Erythroblast (primary cell): ENCODE measurements at regions not wholly inside any gene's neighbourhood (a gene's known extent, or its start where the extent isn't known, plus 50 kb on each side); places are given as distances from the start of the nearest gene placed in this dataset.
"Not testable (repeated sequence)": the region's sequence is repeated elsewhere in the genome, so short reads cannot be mapped to it uniquely, and the experiment has no call there.

Experiments used
- GATA1 ChIP-seq: IDR thresholded peaks from 2 replicates; pipeline ENCODE4 v1.6.1; 2011; ENCODE audit warnings: low read depth, mild to moderate bottlenecking, control low read depth, low read length, moderate library complexity
- POLR2A ChIP-seq: IDR thresholded peaks from 2 replicates; pipeline ENCODE4 v1.6.1; 2011; ENCODE audit warnings: mild to moderate bottlenecking, low read length

DNA sequence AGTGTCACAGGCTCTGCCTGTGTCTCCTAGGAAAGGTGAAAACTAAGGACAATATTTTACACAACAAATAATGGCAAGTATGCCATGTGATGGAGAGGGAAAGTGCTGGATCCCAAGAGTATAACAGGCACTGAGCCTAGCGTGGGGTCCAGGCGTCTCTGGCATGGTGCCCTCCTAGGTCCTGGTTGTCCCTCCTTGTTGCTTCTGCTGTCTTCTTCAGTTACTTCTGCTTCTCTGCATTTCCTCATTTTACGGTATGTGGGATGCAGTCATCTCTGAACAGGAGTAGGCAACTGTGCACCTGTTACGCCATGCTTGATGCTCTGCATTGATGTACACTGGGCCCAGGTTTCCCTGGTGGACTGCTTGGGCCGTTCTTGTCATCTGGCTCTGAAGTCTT lies 1480.8 kb downstream of the FOXD4L5 start:
- not testable (repeated sequence) for TF ChIP-seq POLR2A, GATA1
